Neutrophil (primary cell): ENCODE measurements at regions not wholly inside any gene's neighbourhood (a gene's known extent, or its start where the extent isn't known, plus 50 kb on each side); places are given as distances from the start of the nearest gene placed in this dataset.

Source experiments
- H3K27ac ChIP-seq: fragments of 200-600 bp; sonication (generic); 2 replicates; pipeline ENCODE4 v1.5.1; 2016; ENCODE audit warnings: mild to moderate bottlenecking, moderate library complexity
- H3K27me3 ChIP-seq: fragments of 200-600 bp; sonication (generic); 2 replicates; pipeline ENCODE4 v1.6.0; 2016; ENCODE audit warnings: mild to moderate bottlenecking
- H3K36me3 ChIP-seq: fragments of 200-600 bp; sonication (generic); 2 replicates; pipeline ENCODE4 v1.5.1; 2017
- H3K4me1 ChIP-seq, 2 experiments: fragments of 200-600 bp in 1 of 2; sonication (generic) in 1 of 2; 1 replicate in 1 of 2; 2 replicates in 1 of 2; pipeline versions ENCODE4 v1.5.1 to v1.6.1; 2013 to 2016; ENCODE audit warnings: low read depth in 1 of 2, low read length in 1 of 2, mild to moderate bottlenecking in 1 of 2, moderate library complexity in 1 of 2; ENCODE audit not compliant: control insufficient read depth in 1 of 2, insufficient read depth in 1 of 2
- H3K4me3 ChIP-seq, 2 experiments: fragments of 200-600 bp in 1 of 2; sonication (generic) in 1 of 2; 1 replicate in 1 of 2; 2 replicates in 1 of 2; pipeline ENCODE4 v1.5.1; 2013 to 2016; ENCODE audit warnings: low read depth in 1 of 2, low read length in 1 of 2, mild to moderate bottlenecking in 1 of 2, moderate library complexity in 1 of 2
- H3K9me3 ChIP-seq: fragments of 200-600 bp; sonication (generic); 2 replicates; pipeline ENCODE4 v1.5.1; 2016
- CTCF ChIP-seq: fragments of 200-600 bp; sonication (generic); IDR thresholded peaks from 2 replicates; pipeline ENCODE4 v1.5.1; 2016; ENCODE audit warnings: antibody characterized with exemption

- Histone ChIP-seq H3K4me1 (no peaks in the 10 kb centered on the region), H3K9me3 (no peaks in the 10 kb centered on the region), H3K36me3 (no peaks in the 10 kb centered on the region), H3K4me3 (no peak overlapping the region), H3K27ac (no peak overlapping the region), H3K27me3 (no peaks in the 10 kb centered on the region)
- TF ChIP-seq CTCF: no peak
These were observed 1485.4 kb upstream of the CELF4 start for GRCh38 chr18:39051013-39051412.

GRCh38 chr18:39039813-39040212 is 1474.2 kb upstream of the CELF4 start:
- no peak overlapping the region for H3K27ac ChIP-seq
- no peak overlapping the region for H3K4me3 ChIP-seq
- H3K27me3 ChIP-seq: no peaks in the 10 kb centered on the region
- H3K36me3 ChIP-seq: no peaks in the 10 kb centered on the region
- no peak for TF ChIP-seq CTCF
- H3K9me3 ChIP-seq: no peaks in the 10 kb centered on the region
- H3K4me1 ChIP-seq: no peaks in the 10 kb centered on the region

GRCh38 chr18:39037925-39038324 is 1472.3 kb upstream of the CELF4 start:
- no peaks in the 10 kb centered on the region for H3K9me3 ChIP-seq
- H3K4me3 ChIP-seq: no peak overlapping the region
- H3K27me3 ChIP-seq: no peaks in the 10 kb centered on the region
- H3K27ac ChIP-seq: no peak overlapping the region
- H3K36me3 ChIP-seq: no peaks in the 10 kb centered on the region
- no peak for TF ChIP-seq CTCF
- H3K4me1 ChIP-seq: no peaks in the 10 kb centered on the region

GRCh38 chr18:39033312-39033711 is 1467.7 kb upstream of the CELF4 start:
- H3K4me3 ChIP-seq: no peak overlapping the region
- no peaks in the 10 kb centered on the region for H3K27me3 ChIP-seq
- no peak for TF ChIP-seq CTCF
- H3K9me3 ChIP-seq: no peaks in the 10 kb centered on the region
- H3K4me1 ChIP-seq: no peaks in the 10 kb centered on the region
- H3K36me3 ChIP-seq: no peaks in the 10 kb centered on the region
- no peak overlapping the region for H3K27ac ChIP-seq

GRCh38 chr18:39031647-39032046 is 1466.0 kb upstream of the CELF4 start:
- no peak for TF ChIP-seq CTCF
- H3K27me3 ChIP-seq: no peaks in the 10 kb centered on the region
- no peak overlapping the region for H3K4me3 ChIP-seq
- no peaks in the 10 kb centered on the region for H3K9me3 ChIP-seq
- no peak overlapping the region for H3K27ac ChIP-seq
- H3K36me3 ChIP-seq: no peaks in the 10 kb centered on the region
- H3K4me1 ChIP-seq: no peaks in the 10 kb centered on the region

GRCh38 chr18:39030124-39030655 is 1464.6 kb upstream of the CELF4 start:
- Histone ChIP-seq H3K9me3 (no peaks in the 10 kb centered on the region), H3K4me3 (no peak overlapping the region), H3K4me1 (no peaks in the 10 kb centered on the region), H3K27ac (no peak overlapping the region), H3K27me3 (no peaks in the 10 kb centered on the region), H3K36me3 (no peaks in the 10 kb centered on the region)
- no peak for TF ChIP-seq CTCF
